ENCODE measurements at regions not wholly inside any gene's neighbourhood (a gene's known extent, or its start where the extent isn't known, plus 50 kb on each side); places are given as distances from the start of the nearest gene placed in this dataset.

GRCh38 chr11:26930518-26931247 lies 63.2 kb upstream of the FIBIN start:
- TF ChIP-seq STAT1 (conservative IDR thresholded peaks at IDR 0.05) (no peak), E2F8 (IDR thresholded peaks at IDR 0.05; ENCODE audit: low read depth, partially characterized antibody) (no peak), SMAD5 (IDR thresholded peaks at IDR 0.05; ENCODE audit: low read depth) (no peak), RFX5 (IDR thresholded peaks at IDR 0.05; ENCODE audit: low read depth, low read length) (no peak), CREM (IDR thresholded peaks at IDR 0.05; ENCODE audit: low read depth) (no peak)

More at GRCh38 chr11:26930518-26931247, 63.2 kb upstream of the FIBIN start:
- SMC1A ChIA-PET (ENCODE audit: uncharacterized antibody, unreplicated experiment), result interaction anchor here (0.8 kb wide), 1 partner anchor 157 kb away, joined by 3 read pairs; no protein-coding TSS in a partner anchor
- H3K27ac ChIP-seq (ENCODE audit: control insufficient read depth, insufficient read depth), result no peak overlapping the region
- no TSS peak for BruUV-seq (replicated peaks)
- no peaks in the 10 kb centered on the region for H3K9me3 ChIP-seq (replicated peaks; ENCODE audit: control insufficient read depth, insufficient read depth, low read length)
- no peaks in the 10 kb centered on the region for H3K79me2 ChIP-seq (ENCODE audit: control insufficient read depth, insufficient read depth, low read length)
- H3K36me3 ChIP-seq (ENCODE audit: control insufficient read depth in 2 of 2, insufficient read depth in 2 of 2, low read length in 1 of 2), result no peaks in the 10 kb centered on the region
- no peak for FAIRE-seq
- no peak overlapping the region for H3K9ac ChIP-seq (ENCODE audit: control insufficient read depth, insufficient read depth, low read length)
- intact Hi-C loops (cut with micrococcal nuclease; ENCODE audit: unreplicated experiment) (no loop called here), in situ Hi-C loops (cut with MboI) (no loop called here)
- no peaks in the 10 kb centered on the region for H3K27me3 ChIP-seq (replicated peaks in 1 of 2; ENCODE audit: control insufficient read depth in 2 of 2, insufficient read depth in 2 of 2, low read length in 1 of 2)
- H3K4me2 ChIP-seq (ENCODE audit: control insufficient read depth, insufficient read depth), result no peak overlapping the region
- no peak overlapping the region for H3K4me3 ChIP-seq
- 0% methylated on average over 1 of the region's 1 CpG for WGBS (ENCODE audit: insufficient coverage, insufficient replicate concordance, low lambda C conversion rate, missing lambda C conversion rate)
- POLR2A ChIA-PET, result no interaction called here
- H4K20me1 ChIP-seq (ENCODE audit: control insufficient read depth, insufficient read depth), result no peaks in the 10 kb centered on the region
- CTCF ChIA-PET, result no interaction called here
- no peaks in the 10 kb centered on the region for H3K4me1 ChIP-seq (ENCODE audit: control insufficient read depth, insufficient read depth, low read length)
- H2AFZ ChIP-seq (ENCODE audit: control insufficient read depth, low read depth, low read length), result no peak overlapping the region
- RAD21 ChIA-PET (ENCODE audit: unreplicated experiment), result no interaction called here
- no peak for ATAC-seq
- no peak for DNase-seq (ENCODE audit: low read depth, low spot score)

Measured in GM12878 (cell line).